ENCODE measurements at regions not wholly inside any gene's neighbourhood (a gene's known extent, or its start where the extent isn't known, plus 50 kb on each side); places are given as distances from the start of the nearest gene placed in this dataset.

DNA sequence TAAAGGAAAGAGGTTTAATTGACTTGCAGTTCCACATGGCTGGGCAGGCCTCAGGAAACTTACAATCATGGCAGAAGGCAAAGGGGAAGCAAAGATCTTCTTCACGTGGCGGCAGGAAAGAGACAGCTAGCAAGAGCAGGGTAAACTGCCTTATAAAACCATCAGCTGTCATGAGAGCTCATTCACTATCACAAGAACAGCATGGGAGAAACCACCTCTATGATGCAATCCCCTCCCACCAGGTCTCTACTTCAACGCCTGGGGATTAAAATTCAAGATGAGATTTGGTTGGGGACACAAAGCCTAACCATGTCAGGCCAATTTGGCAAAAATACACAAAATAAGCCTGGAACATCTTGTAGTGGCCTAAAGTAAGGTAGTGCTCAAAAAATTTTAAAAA is 152.6 kb downstream of the COL6A3 start:
- no peak for DNase-seq
- H3K27ac Mint-ChIP-seq = no peak overlapping the region
- no peaks in the 10 kb centered on the region for H3K36me3 Mint-ChIP-seq (ENCODE audit: low read depth)
- no peaks in the 10 kb centered on the region for H3K9me3 Mint-ChIP-seq
- intact Hi-C loops (cut with micrococcal nuclease) = no loop called here
- ChIA-PET CTCF (no interaction called here), POLR2A (no interaction called here)
- peaks cover 11% of the 10 kb centered on the region for H3K27me3 Mint-ChIP-seq
- no peaks in the 10 kb centered on the region for H3K4me1 Mint-ChIP-seq
- no peak for ATAC-seq (ENCODE audit: low read depth)
- TF ChIP-seq, protein P1, sequence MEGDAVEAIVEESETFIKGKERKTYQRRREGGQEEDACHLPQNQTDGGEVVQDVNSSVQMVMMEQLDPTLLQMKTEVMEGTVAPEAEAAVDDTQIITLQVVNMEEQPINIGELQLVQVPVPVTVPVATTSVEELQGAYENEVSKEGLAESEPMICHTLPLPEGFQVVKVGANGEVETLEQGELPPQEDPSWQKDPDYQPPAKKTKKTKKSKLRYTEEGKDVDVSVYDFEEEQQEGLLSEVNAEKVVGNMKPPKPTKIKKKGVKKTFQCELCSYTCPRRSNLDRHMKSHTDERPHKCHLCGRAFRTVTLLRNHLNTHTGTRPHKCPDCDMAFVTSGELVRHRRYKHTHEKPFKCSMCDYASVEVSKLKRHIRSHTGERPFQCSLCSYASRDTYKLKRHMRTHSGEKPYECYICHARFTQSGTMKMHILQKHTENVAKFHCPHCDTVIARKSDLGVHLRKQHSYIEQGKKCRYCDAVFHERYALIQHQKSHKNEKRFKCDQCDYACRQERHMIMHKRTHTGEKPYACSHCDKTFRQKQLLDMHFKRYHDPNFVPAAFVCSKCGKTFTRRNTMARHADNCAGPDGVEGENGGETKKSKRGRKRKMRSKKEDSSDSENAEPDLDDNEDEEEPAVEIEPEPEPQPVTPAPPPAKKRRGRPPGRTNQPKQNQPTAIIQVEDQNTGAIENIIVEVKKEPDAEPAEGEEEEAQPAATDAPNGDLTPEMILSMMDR (IDR thresholded peaks at IDR 0.05) = no peak
- no peak overlapping the region for H3K4me3 Mint-ChIP-seq

DNA sequence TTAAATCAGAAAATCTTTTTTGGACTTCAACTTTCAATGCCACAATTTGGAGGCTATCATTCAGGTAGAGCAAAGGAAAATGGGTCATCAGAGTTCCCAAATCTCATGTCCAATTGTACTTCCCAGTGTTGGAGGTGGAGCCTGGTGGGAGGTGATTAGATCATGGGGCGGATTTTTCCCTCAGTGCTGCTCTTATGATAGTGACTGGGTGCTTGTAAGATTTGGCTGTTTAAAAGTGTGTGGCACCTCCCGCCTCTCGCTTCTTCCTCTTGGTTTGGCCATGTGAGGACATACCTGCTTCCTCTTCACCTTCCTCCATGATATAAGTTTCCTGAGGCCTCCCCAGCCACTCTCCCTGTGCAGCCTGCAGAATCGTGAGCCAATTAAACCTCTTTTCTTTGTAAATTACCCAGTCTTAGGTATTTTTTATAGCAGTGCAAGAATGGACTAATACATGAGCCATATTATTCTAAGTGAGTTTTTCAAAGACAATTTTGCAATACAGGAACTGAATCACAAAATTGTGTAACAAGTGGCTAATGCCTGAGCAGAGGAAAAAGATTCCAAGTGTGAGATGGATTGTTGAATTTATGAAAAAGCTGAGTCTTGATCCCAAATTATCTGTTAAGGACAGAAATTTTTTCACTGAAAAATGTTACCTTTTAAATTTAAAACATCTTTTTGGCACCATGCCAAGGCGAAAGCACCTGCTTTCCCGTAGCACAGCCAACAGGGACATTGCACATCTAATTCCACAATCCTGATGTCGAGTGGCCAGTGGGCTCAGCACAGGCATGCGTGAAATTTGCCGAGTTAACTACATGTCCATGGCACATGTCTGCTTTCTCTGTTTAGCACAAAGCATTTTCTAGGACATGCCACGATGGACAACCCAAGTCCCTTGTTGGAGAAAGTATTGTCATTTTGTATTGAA is 150.9 kb downstream of the COL6A3 start:
- CTCF ChIA-PET = no interaction called here
- intact Hi-C loops (cut with micrococcal nuclease) = no loop called here
- POLR2A ChIA-PET = no interaction called here
- H3K36me3 Mint-ChIP-seq (ENCODE audit: low read depth) = no peaks in the 10 kb centered on the region
- TF ChIP-seq, protein P1 (IDR thresholded peaks at IDR 0.05) = no peak
- no peak overlapping the region for H3K27ac Mint-ChIP-seq
- no peaks in the 10 kb centered on the region for H3K9me3 Mint-ChIP-seq
- peaks cover 6% of the 10 kb centered on the region for H3K27me3 Mint-ChIP-seq
- H3K4me3 Mint-ChIP-seq = no peak overlapping the region
- ATAC-seq (ENCODE audit: low read depth) (no peak), DNase-seq (no peak)
- no peaks in the 10 kb centered on the region for H3K4me1 Mint-ChIP-seq

DNA sequence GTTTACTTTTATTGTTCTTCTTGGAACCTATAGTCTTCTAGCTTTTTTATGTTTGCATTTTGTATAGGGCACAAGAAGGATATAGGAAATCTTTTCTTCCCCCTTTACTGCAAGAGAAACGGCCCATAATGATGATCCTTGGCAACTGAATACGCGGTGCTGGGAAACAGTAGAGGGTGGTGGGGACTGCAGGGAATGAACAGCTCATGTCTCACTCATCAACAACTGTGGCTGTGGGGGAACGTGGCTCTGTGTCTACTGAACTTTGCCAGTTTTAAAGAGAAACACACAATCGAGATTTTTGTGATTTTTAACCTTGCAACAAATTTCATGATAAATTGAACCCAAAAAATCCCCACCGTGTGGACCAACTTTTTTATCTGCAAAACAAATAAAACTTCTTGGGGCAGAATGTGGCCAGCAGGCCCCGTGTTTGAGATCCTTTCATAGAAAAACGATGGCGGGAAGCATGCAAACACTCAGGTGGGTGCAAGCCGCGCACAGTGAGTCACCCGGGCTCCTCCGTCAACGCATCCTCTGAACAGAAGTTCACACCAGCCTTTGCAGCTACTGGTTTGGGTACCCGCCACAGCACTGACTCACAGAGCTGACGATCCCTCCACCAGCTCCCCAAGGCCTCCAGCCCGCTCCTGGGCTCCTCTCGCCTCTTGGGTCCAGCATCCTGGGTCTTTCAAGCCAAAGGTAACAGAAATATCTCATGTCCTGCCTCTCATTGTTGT is 149.3 kb downstream of the COL6A3 start:
- Mint-ChIP-seq H3K4me1 (no peaks in the 10 kb centered on the region), H3K9me3 (no peaks in the 10 kb centered on the region), H3K4me3 (no peak overlapping the region), H3K36me3 (ENCODE audit: low read depth) (no peaks in the 10 kb centered on the region), H3K27ac (no peak overlapping the region), H3K27me3 (peaks cover 15% of the 10 kb centered on the region)
- ATAC-seq (ENCODE audit: low read depth) = no peak
- CTCF ChIA-PET = no interaction called here
- DNase-seq = no peak
- POLR2A ChIA-PET = no interaction called here
- TF ChIP-seq, protein P1 (IDR thresholded peaks at IDR 0.05) = no peak
- intact Hi-C loops (cut with micrococcal nuclease) = no loop called here

DNA sequence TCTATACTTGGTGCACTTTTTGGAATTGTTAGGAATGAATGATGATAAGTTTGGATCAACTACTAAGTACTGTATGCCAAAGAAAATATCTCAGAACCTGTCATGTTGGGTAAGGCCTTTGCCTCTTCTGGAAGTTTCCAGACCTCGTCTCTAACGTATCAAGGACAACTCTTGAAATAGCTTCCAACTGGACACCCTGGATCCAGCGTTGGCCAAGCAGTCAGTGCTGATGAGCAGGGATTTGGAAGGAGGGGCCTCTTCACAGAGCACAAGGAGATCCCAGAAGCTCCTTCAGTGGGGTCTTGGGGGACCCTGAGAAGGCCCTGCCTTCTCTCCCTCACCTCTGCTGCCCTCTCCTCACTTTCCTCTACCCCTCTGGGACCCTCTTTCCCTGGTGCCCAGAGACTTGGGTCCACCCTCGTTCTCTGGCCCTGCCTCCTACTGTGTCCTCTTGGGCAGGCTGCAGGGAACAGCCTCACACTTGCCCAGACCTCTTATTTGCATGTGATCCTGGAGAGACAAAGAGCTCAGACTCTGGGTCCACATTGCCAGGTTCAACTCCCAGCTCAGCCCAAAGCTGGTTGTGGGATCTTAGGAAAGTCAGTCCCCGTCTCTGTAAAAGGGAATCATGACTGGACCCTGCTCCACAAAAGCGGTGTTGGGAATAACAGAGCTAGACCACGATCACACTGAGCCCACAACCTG is 145.8 kb downstream of the COL6A3 start:
- H3K4me1 Mint-ChIP-seq = no peaks in the 10 kb centered on the region
- no peak for DNase-seq
- peaks cover 26% of the 10 kb centered on the region for H3K27me3 Mint-ChIP-seq
- H3K36me3 Mint-ChIP-seq (ENCODE audit: low read depth) = no peaks in the 10 kb centered on the region
- ChIA-PET POLR2A (no interaction called here), CTCF (no interaction called here)
- H3K4me3 Mint-ChIP-seq = no peak overlapping the region
- no peak overlapping the region for H3K27ac Mint-ChIP-seq
- TF ChIP-seq, protein P1 (IDR thresholded peaks at IDR 0.05) = no peak
- intact Hi-C loops (cut with micrococcal nuclease) = no loop called here
- H3K9me3 Mint-ChIP-seq = no peaks in the 10 kb centered on the region
- ATAC-seq (ENCODE audit: low read depth) = no peak
